ENCODE measurements at regions not wholly inside any gene's neighbourhood (a gene's known extent, or its start where the extent isn't known, plus 50 kb on each side); places are given as distances from the start of the nearest gene placed in this dataset.
"Not testable (repeated sequence)": the region's sequence is repeated elsewhere in the genome, so short reads cannot be mapped to it uniquely, and the experiment has no call there.

DNA sequence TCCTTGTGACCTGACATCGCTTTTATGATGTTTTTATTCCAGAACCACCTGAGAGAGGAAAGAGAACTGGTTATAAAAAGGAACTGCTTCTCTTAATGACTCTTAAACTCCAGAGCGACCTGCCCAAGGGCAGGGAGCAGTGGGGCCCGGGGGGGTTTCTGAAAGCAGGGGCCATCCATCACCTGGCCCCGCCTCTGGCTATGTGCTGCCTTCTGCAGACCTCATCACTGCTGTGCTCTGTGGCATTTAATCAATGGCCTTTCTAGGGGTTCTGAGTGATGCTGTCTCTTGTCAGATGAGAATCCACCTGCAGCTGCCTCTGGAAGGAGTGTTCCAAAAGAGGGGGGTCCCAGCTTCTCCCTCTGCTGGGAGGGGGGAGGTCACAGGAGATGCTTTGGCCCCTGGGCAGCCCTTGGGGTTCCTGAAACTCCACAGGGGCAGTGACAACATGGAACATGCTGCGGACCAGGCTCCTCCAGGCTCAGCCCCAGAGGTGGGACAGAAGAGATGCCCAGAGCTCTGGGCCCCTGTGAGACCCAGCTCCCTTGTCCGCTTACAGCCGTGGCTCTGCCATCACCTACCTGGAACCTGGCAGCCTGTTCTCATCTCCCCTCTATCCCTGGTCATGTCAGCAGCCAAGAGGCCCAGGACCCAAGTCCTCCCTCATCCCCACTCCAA, 177.1 kb upstream of the SULF2 start:
- TF ChIP-seq POLR2AphosphoS5 (IDR thresholded peaks at IDR 0.05; ENCODE audit: insufficient read depth in 1 of 2, low read depth in 1 of 2) (no peak), POLR2A (IDR thresholded peaks at IDR 0.05) (no peak)
- TF ChIP-seq, protein P1, sequence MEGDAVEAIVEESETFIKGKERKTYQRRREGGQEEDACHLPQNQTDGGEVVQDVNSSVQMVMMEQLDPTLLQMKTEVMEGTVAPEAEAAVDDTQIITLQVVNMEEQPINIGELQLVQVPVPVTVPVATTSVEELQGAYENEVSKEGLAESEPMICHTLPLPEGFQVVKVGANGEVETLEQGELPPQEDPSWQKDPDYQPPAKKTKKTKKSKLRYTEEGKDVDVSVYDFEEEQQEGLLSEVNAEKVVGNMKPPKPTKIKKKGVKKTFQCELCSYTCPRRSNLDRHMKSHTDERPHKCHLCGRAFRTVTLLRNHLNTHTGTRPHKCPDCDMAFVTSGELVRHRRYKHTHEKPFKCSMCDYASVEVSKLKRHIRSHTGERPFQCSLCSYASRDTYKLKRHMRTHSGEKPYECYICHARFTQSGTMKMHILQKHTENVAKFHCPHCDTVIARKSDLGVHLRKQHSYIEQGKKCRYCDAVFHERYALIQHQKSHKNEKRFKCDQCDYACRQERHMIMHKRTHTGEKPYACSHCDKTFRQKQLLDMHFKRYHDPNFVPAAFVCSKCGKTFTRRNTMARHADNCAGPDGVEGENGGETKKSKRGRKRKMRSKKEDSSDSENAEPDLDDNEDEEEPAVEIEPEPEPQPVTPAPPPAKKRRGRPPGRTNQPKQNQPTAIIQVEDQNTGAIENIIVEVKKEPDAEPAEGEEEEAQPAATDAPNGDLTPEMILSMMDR (IDR thresholded peaks at IDR 0.05): no peak
- no peak overlapping the region for H3K27ac ChIP-seq
- H3K4me3 ChIP-seq: no peak overlapping the region
- H3K27me3 ChIP-seq: no peaks in the 10 kb centered on the region
- intact Hi-C loops (cut with DNase I): no loop called here
- peaks cover 6% of the 10 kb centered on the region for H3K4me1 ChIP-seq
- no peak for DNase-seq (ENCODE audit: extremely low spot score in 2 of 2)
- no peaks in the 10 kb centered on the region for H3K9me3 ChIP-seq
- H3K36me3 ChIP-seq: no peaks in the 10 kb centered on the region

DNA sequence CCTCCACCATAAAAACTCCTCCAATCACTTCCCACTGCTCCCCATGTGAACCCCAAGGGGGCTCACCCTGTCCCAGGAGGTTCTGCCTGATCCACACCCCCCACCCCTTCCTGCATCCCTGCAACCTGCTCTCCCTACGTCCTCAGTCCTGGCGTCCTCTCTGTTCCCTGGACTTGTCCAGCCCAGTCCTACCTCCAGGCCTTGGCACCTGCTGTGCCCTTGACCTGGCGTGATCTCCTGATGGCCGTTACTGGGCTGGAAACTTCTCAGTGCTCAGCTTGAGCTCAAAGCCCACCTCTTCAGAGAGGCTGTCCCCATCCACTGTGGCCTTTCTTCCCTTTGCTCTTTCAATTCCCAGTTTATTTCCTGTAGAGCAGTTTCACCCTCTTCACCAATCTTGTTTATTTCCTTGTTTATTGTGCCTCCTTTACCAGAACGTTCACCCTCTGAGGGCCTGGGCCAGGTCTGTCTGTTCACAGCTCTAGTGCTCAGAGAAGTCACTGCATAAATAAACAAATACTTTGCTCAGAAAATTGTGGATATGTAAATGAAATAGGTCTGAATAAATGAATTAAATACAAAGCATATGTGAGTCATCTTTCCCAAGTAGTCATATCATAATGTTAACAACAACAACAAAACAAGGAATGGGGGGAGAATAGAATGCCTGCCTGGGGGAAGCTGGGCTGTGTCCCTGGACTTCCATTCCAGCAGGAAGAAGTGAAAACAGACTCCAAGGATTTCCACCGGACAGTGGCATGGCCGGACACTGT, 175.7 kb upstream of the SULF2 start:
- Histone ChIP-seq H3K9me3 (no peaks in the 10 kb centered on the region), H3K27me3 (no peaks in the 10 kb centered on the region), H3K4me1 (peaks cover 6% of the 10 kb centered on the region), H3K36me3 (no peaks in the 10 kb centered on the region), H3K27ac (no peak overlapping the region), H3K4me3 (no peak overlapping the region)
- TF ChIP-seq POLR2AphosphoS5 (IDR thresholded peaks at IDR 0.05; ENCODE audit: insufficient read depth in 1 of 2, low read depth in 1 of 2) (no peak), POLR2A (IDR thresholded peaks at IDR 0.05) (no peak)
- TF ChIP-seq, protein P1 (IDR thresholded peaks at IDR 0.05): no peak
- DNase-seq (ENCODE audit: extremely low spot score in 2 of 2): no peak
- intact Hi-C loops (cut with DNase I): no loop called here

DNA sequence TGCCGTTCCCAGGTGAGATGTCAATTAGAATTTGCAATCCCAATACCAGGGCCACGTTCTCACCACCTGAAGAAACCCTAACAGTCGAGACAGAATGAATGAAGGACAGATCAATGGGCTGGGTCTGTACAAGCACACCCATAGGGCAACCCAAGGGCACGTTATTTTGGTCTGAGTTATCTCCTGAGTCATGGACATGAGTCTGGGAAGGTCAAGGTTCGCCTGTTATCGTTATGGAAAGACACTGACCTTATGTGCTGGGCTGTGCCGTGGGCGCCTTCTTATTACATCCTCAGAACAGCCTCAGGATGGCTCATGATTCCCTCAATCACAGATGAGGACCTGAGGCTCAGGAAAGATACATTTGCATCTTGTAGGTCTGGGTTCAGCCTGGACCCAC, 175.0 kb upstream of the SULF2 start:
- Histone ChIP-seq H3K9me3 (no peaks in the 10 kb centered on the region), H3K4me1 (peaks cover 6% of the 10 kb centered on the region), H3K4me3 (no peak overlapping the region), H3K27ac (no peak overlapping the region), H3K27me3 (no peaks in the 10 kb centered on the region), H3K36me3 (no peaks in the 10 kb centered on the region)
- DNase-seq (ENCODE audit: extremely low spot score in 2 of 2): no peak
- TF ChIP-seq, protein P1 (IDR thresholded peaks at IDR 0.05): no peak
- no peak for TF ChIP-seq POLR2AphosphoS5 (IDR thresholded peaks at IDR 0.05; ENCODE audit: insufficient read depth in 1 of 2, low read depth in 1 of 2)
- no peak for TF ChIP-seq POLR2A (IDR thresholded peaks at IDR 0.05)
- intact Hi-C loops (cut with DNase I): no loop called here

DNA sequence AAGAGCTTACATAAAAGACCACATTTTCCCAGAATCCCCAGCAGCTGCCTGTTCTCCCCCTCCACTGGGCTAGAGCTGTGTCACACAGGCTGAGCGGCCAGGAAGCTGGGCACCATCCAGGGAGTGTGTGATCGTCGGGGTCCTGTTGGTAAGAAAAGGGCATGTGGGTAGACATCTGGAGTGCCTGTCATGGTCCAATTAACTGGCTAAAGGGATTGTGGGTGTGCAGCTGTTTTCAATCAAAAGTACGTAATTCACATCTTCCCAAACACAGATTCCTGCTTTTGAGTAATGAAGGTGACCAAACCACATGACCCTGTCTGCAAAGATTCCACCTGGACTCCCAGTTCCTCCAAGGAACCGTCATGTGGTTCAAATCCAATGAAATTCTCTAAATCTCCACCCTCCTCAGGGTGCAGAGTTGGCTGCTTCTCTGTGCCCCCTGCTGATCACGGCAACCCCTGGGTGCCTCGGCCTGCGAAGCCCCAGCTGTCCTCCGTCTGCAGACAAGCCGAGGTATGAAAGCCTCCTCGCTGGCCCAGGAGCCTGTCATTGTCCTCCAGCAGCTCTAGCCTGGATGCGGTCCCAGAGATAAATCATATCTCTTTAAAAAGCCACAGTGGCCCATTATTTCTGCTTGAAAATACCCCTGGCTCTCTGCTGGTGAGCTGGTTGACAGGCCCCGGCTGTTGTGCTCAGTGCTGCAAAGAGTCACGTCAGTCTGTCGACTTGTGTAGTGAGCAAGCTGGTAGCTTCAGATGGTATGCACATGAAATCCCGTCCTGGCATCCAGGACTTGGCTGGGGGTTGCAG, 172.9 kb upstream of the SULF2 start:
- H3K9me3 ChIP-seq; intact Hi-C loops (cut with DNase I); H3K4me3 ChIP-seq; H3K36me3 ChIP-seq; H3K27ac ChIP-seq; DNase-seq (ENCODE audit: extremely low spot score in 2 of 2); H3K27me3 ChIP-seq; H3K4me1 ChIP-seq: not testable (repeated sequence)
- peak in 1 of 2 donors; percentile 56 for TF ChIP-seq POLR2AphosphoS5 (IDR thresholded peaks at IDR 0.05; ENCODE audit: insufficient read depth in 1 of 2, low read depth in 1 of 2)

DNA sequence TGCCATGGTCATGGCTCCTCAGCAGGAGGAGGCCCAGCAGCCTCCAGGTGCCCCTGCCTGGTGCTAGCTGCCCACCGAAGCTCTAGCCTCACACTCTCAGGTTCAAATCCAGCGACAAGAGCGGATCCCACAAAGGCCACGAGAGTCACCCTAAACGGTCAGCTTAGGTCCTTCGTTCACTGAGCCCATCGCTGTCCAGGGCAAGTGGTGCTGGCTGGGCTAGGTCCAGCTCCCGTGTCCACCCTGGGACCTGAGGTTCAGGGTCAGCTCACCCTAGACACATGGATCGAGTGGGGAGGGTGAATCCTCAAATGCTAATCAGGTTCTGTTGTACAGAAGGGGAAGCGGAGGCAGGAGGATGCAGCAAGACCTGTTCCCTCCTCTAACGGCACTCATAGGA, 171.9 kb upstream of the SULF2 start:
- DNase-seq (ENCODE audit: extremely low spot score in 2 of 2): no peak
- H3K27me3 ChIP-seq: no peaks in the 10 kb centered on the region

More for the DNA sequence above, 171.9 kb upstream of the SULF2 start:
- Histone ChIP-seq H3K4me1 (peaks cover 8% of the 10 kb centered on the region), H3K36me3 (no peaks in the 10 kb centered on the region), H3K4me3 (no peak overlapping the region), H3K9me3 (no peaks in the 10 kb centered on the region), H3K27ac (no peak overlapping the region)
- TF ChIP-seq POLR2AphosphoS5 (IDR thresholded peaks at IDR 0.05; ENCODE audit: insufficient read depth in 1 of 2, low read depth in 1 of 2) (no peak), POLR2A (IDR thresholded peaks at IDR 0.05) (no peak)
- TF ChIP-seq, protein P1 (IDR thresholded peaks at IDR 0.05): no peak
- intact Hi-C loops (cut with DNase I): no loop called here
